KMS-11 (cell line): ENCODE measurements at regions not wholly inside any gene's neighbourhood (a gene's known extent, or its start where the extent isn't known, plus 50 kb on each side); places are given as distances from the start of the nearest gene placed in this dataset.

Source experiments
- H2AFZ ChIP-seq: fragments of 200-600 bp; sonication (generic); 2 replicates; pipeline ENCODE4 v1.6.1; 2016; ENCODE audit warnings: antibody characterized with exemption, mixed run types, low read depth
- H3K27ac ChIP-seq: fragments of 200-600 bp; sonication (generic); 2 replicates; pipeline ENCODE4 v1.6.1; 2016; ENCODE audit warnings: mild to moderate bottlenecking, mixed run types
- H3K27me3 ChIP-seq: fragments of 200-600 bp; sonication (generic); 2 replicates; pipeline ENCODE4 v1.6.1; 2017; ENCODE audit warnings: mild to moderate bottlenecking, low read depth, mixed run types, moderate library complexity; ENCODE audit not compliant: insufficient read depth
- H3K36me3 ChIP-seq: fragments of 200-600 bp; sonication (generic); 2 replicates; pipeline ENCODE4 v1.6.1; 2017; ENCODE audit warnings: mild to moderate bottlenecking, mixed run types; ENCODE audit not compliant: insufficient read depth
- H3K4me1 ChIP-seq: fragments of 200-600 bp; sonication (generic); 2 replicates; pipeline ENCODE4 v1.6.1; 2016; ENCODE audit warnings: mild to moderate bottlenecking, low read depth, mixed run types; ENCODE audit not compliant: poor library complexity, severe bottlenecking
- H3K4me2 ChIP-seq: fragments of 200-600 bp; sonication (generic); 2 replicates; pipeline ENCODE4 v1.7.0; 2016; ENCODE audit warnings: mild to moderate bottlenecking, mixed run types
- H3K4me3 ChIP-seq: fragments of 200-600 bp; sonication (generic); IDR thresholded peaks from 2 replicates; pipeline ENCODE4 v1.6.1; 2017; ENCODE audit warnings: low read depth, low read length, mixed read lengths; ENCODE audit not compliant: insufficient read depth
- H3K79me2 ChIP-seq: fragments of 200-600 bp; sonication (generic); 2 replicates; pipeline ENCODE4 v1.6.1; 2016; ENCODE audit warnings: low read depth, mixed run types; ENCODE audit not compliant: insufficient read depth
- H3K9ac ChIP-seq: fragments of 200-600 bp; sonication (generic); 2 replicates; pipeline ENCODE4 v1.6.1; 2016; ENCODE audit warnings: mild to moderate bottlenecking, mixed run types
- H4K20me1 ChIP-seq: fragments of 200-600 bp; sonication (generic); 2 replicates; pipeline ENCODE4 v1.6.1; 2016; ENCODE audit warnings: mild to moderate bottlenecking, mixed run types; ENCODE audit not compliant: insufficient read depth
- TF ChIP-seq, protein P1 (sequence below): fragments of 200-600 bp; sonication (generic); conservative IDR thresholded peaks from 2 replicates; pipeline ENCODE4 v1.6.1; 2017; ENCODE audit warnings: low read depth, mild to moderate bottlenecking, antibody characterized with exemption, low read length, moderate library complexity, mixed read lengths

DNA sequence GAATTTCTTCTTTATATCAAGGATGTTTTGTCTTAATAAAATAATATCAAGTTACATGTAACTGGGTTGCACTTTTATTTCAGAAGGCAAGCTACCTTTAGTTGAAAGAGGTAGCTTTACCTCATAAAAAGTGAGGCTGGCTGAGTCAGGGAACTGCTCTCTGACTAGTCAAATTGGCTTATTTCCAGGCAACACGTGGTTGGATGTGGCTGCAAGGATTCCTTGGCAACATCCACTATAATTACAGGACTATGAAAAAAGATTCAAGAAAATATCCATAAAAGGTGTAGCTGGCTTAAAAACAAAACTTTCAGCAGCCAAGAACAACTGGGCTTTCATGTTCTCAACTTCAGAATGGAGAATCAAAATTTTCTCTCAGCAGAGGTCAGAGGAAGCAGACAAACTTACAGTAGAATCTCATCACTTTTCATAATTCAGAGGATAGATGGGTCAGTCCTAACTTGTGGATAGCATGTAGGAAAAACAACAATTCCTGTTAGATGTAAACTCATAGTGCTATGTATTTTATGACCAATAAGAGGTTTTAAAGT lies 779.1 kb downstream of the MECOM start:
- no peaks in the 10 kb centered on the region for H3K79me2 ChIP-seq
- TF ChIP-seq, protein P1, sequence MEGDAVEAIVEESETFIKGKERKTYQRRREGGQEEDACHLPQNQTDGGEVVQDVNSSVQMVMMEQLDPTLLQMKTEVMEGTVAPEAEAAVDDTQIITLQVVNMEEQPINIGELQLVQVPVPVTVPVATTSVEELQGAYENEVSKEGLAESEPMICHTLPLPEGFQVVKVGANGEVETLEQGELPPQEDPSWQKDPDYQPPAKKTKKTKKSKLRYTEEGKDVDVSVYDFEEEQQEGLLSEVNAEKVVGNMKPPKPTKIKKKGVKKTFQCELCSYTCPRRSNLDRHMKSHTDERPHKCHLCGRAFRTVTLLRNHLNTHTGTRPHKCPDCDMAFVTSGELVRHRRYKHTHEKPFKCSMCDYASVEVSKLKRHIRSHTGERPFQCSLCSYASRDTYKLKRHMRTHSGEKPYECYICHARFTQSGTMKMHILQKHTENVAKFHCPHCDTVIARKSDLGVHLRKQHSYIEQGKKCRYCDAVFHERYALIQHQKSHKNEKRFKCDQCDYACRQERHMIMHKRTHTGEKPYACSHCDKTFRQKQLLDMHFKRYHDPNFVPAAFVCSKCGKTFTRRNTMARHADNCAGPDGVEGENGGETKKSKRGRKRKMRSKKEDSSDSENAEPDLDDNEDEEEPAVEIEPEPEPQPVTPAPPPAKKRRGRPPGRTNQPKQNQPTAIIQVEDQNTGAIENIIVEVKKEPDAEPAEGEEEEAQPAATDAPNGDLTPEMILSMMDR = no peak
- H3K4me3 ChIP-seq = no peak overlapping the region
- no peaks in the 10 kb centered on the region for H3K4me1 ChIP-seq
- H3K9ac ChIP-seq = no peak overlapping the region
- no peak overlapping the region for H3K27ac ChIP-seq
- no peak overlapping the region for H3K4me2 ChIP-seq
- no peaks in the 10 kb centered on the region for H3K36me3 ChIP-seq
- H4K20me1 ChIP-seq = no peaks in the 10 kb centered on the region
- no peaks in the 10 kb centered on the region for H3K27me3 ChIP-seq
- H2AFZ ChIP-seq = no peak overlapping the region

DNA sequence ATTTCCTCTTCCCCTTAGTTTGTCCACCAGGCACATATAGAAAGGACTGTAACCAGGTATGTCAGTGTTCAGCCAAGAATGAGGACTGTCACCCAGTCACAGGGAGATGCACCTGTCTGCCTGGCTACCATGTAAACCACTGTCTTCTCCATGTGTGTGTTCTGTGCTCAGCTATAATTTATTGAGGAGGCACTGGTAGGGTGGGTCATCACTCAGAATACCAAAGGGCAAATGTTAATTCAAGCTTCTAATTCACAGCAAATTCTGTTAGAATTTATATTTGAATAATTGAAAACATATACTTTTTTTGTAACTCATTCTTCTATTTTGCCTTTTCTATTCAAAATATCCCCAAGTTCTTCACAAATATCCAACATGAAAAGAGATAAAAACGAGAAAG lies 780.4 kb downstream of the MECOM start:
- H3K27ac ChIP-seq = no peak overlapping the region
- H3K79me2 ChIP-seq = no peaks in the 10 kb centered on the region
- H3K4me2 ChIP-seq = no peak overlapping the region
- H3K4me3 ChIP-seq = no peak overlapping the region
- H3K9ac ChIP-seq = no peak overlapping the region
- H3K4me1 ChIP-seq = no peaks in the 10 kb centered on the region
- H3K36me3 ChIP-seq = no peaks in the 10 kb centered on the region
- TF ChIP-seq, protein P1 = no peak
- H4K20me1 ChIP-seq = no peaks in the 10 kb centered on the region
- H2AFZ ChIP-seq = no peak overlapping the region
- H3K27me3 ChIP-seq = no peaks in the 10 kb centered on the region

DNA sequence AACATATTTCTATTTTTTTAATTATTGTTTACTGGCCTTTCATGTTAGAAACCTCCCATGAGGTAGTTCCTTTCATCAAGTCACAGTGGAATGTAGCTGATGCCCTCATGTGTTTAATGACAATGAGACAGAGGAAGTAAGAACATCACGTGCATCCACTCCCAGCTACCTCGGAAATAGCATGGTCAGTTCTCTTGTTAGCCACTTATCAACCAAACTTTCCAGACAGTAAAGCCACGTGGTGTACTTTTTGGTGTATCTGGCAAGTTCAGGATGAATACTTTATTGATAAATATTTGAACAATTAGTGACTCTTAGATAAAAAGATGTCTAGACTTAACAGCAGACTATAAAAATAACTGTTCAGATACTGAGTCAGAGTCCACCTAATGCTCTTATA lies 781.7 kb downstream of the MECOM start:
- H3K4me2 ChIP-seq = no peak overlapping the region
- no peak overlapping the region for H3K4me3 ChIP-seq
- no peak overlapping the region for H2AFZ ChIP-seq
- no peaks in the 10 kb centered on the region for H3K4me1 ChIP-seq
- H3K9ac ChIP-seq = no peak overlapping the region
- no peaks in the 10 kb centered on the region for H3K79me2 ChIP-seq
- no peaks in the 10 kb centered on the region for H3K36me3 ChIP-seq
- TF ChIP-seq, protein P1 = no peak
- H3K27ac ChIP-seq = no peak overlapping the region
- no peaks in the 10 kb centered on the region for H3K27me3 ChIP-seq
- no peaks in the 10 kb centered on the region for H4K20me1 ChIP-seq

DNA sequence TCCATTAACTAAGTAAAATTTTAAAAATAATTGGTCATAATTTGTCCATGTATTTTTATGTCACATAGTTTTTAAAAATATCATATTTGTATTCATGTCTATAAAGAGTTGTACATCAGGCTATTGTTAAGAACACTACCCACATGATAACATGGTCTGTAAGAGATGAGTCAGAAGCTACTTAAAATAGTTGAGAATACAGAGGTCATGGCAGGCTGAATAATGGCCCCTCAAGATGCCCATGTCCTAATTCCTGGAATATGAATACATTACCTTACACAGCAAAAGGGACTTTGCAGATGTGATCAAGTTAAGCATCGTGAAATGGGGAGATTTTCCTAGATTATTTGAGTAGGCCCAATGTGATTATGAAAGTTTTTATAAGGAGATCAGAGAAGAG lies 782.9 kb upstream of the GOLIM4 start:
- Histone ChIP-seq H3K27ac (no peak overlapping the region), H3K4me2 (no peak overlapping the region), H3K36me3 (no peaks in the 10 kb centered on the region), H3K79me2 (no peaks in the 10 kb centered on the region), H3K9ac (no peak overlapping the region), H3K4me3 (no peak overlapping the region), H4K20me1 (no peaks in the 10 kb centered on the region), H3K4me1 (no peaks in the 10 kb centered on the region), H3K27me3 (no peaks in the 10 kb centered on the region), H2AFZ (no peak overlapping the region)
- TF ChIP-seq, protein P1 = no peak

DNA sequence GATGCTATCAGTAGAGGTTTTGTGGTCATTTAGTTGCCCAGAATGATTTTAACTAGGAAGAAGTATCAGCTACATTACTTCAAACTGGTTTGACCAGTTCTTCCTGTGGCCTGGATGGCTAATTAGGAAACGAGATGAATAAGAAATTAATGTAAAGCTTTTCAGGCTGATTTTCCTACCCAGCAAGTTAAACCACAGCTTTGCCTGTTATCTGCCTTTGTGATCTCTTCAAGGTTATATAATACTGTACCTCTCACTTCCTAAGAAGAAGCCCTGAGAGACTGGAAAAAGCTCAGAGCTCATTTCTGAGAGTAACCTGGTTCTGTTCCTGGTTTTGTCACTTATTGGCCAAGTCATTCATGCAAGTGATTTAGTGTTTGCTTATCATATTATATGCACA lies 782.2 kb upstream of the GOLIM4 start:
- no peak overlapping the region for H3K4me3 ChIP-seq
- H3K9ac ChIP-seq = no peak overlapping the region
- H3K4me2 ChIP-seq = no peak overlapping the region
- H3K36me3 ChIP-seq = no peaks in the 10 kb centered on the region
- no peaks in the 10 kb centered on the region for H3K4me1 ChIP-seq
- no peak overlapping the region for H3K27ac ChIP-seq
- H3K27me3 ChIP-seq = no peaks in the 10 kb centered on the region
- TF ChIP-seq, protein P1 = no peak
- H2AFZ ChIP-seq = no peak overlapping the region
- H3K79me2 ChIP-seq = no peaks in the 10 kb centered on the region
- no peaks in the 10 kb centered on the region for H4K20me1 ChIP-seq
